Endothelial cell of umbilical vein (primary cell): ENCODE measurements at regions not wholly inside any gene's neighbourhood (a gene's known extent, or its start where the extent isn't known, plus 50 kb on each side); places are given as distances from the start of the nearest gene placed in this dataset.

Source experiments
- BruUV-seq: library from RNA; stranded (reverse); fragments of 400-500 nt; replicated peaks from 2 replicates; lab custom pipeline; 2021; lab: Mats Ljungman, UMichigan
- CTCF ChIA-PET: fragments of 300-600, 350-600 bp; sonication (Branson Sonifier 250); formaldehyde crosslinking; loops from one replicate; lab custom pipeline; 2021; ENCODE audit warnings: antibody characterized with exemption, inconsistent platforms; lab: Charles Lee
- POLR2A ChIA-PET: fragments of 300-600, 350-600 bp; sonication (Branson Sonifier 250); formaldehyde crosslinking; loops from one replicate; lab custom pipeline; 2021; ENCODE audit warnings: antibody characterized with exemption, inconsistent platforms; lab: Charles Lee
- DNase-seq: peaks from one replicate; pipeline ENCODE4 v3.0.0-alpha.2; 2011; ENCODE audit warnings: low read depth, low spot score
- FAIRE-seq: peaks from 2 replicates; lab custom pipeline; 2011; peaks lifted over from hg19 to GRCh38; lab: Jason Lieb, UNC
- H2AFZ ChIP-seq: 2 replicates; pipeline ENCODE4 v1.6.0; 2012; ENCODE audit warnings: low read depth, low read length, control low read depth, inconsistent platforms
- H3K27ac ChIP-seq: 2 replicates; pipeline ENCODE4 v1.5.1; 2011; ENCODE audit warnings: low read depth, mild to moderate bottlenecking, control low read depth, low read length, moderate library complexity; ENCODE audit not compliant: insufficient read depth
- H3K27me3 ChIP-seq, 2 experiments: 2 replicates each; pipeline versions ENCODE4 v1.6.0 to v1.6.1; 2011; ENCODE audit warnings: low read length in 2 of 2, mixed read lengths in 1 of 2; ENCODE audit not compliant: control insufficient read depth in 2 of 2, insufficient read depth in 2 of 2
- H3K36me3 ChIP-seq, 2 experiments: 2 replicates in 1 of 2; 3 replicates in 1 of 2; pipeline ENCODE4 v1.5.1; 2011; ENCODE audit warnings: low read length in 2 of 2, mild to moderate bottlenecking in 1 of 2, moderate library complexity in 1 of 2; ENCODE audit not compliant: control insufficient read depth in 2 of 2, insufficient read depth in 2 of 2; ENCODE audit errors: extremely low read depth in 1 of 2
- H3K4me1 ChIP-seq: 3 replicates; pipeline ENCODE4 v1.5.1; 2011; ENCODE audit warnings: mild to moderate bottlenecking, low read length; ENCODE audit not compliant: control insufficient read depth, insufficient read depth; ENCODE audit errors: extremely low read depth
- H3K4me2 ChIP-seq: 2 replicates; pipeline ENCODE4 v1.6.1; 2011; ENCODE audit warnings: low read length, control low read depth, mixed read lengths; ENCODE audit not compliant: insufficient read depth
- H3K4me3 ChIP-seq, 3 experiments: fragments of 200-600 bp in 1 of 3; sonication (generic), shearing (Covaris generic) in 1 of 3; replicated peaks in 1 of 3; 2 replicates each; pipeline ENCODE4 v1.5.1; 2011 to 2016; ENCODE audit warnings: control low read depth in 3 of 3, low read length in 3 of 3, mild to moderate bottlenecking in 2 of 3, inconsistent platforms in 1 of 3, low read depth in 1 of 3, moderate library complexity in 1 of 3; ENCODE audit not compliant: insufficient read depth in 1 of 3
- H3K79me2 ChIP-seq: 2 replicates; pipeline ENCODE4 v1.6.0; 2012; ENCODE audit warnings: low read length, inconsistent platforms; ENCODE audit not compliant: control insufficient read depth, insufficient read depth
- H3K9ac ChIP-seq: replicated peaks from 2 replicates; pipeline ENCODE3; 2011; ENCODE audit warnings: low read length, control low read depth; ENCODE audit not compliant: insufficient read depth; ENCODE audit errors: extremely low read depth
- H3K9me1 ChIP-seq: replicated peaks from 3 replicates; pipeline ENCODE4 v1.6.0; 2011; ENCODE audit warnings: mild to moderate bottlenecking, low read length; ENCODE audit not compliant: control insufficient read depth, insufficient read depth; ENCODE audit errors: extremely low read depth
- H3K9me3 ChIP-seq: replicated peaks from 2 replicates; pipeline ENCODE4 v1.5.1; 2012; ENCODE audit warnings: low read length, inconsistent platforms; ENCODE audit not compliant: control insufficient read depth, insufficient read depth
- H4K20me1 ChIP-seq: replicated peaks from 2 replicates; pipeline ENCODE3; 2011; ENCODE audit warnings: mild to moderate bottlenecking, low read length; ENCODE audit not compliant: control insufficient read depth, insufficient read depth; ENCODE audit errors: extremely low read depth
- CTCF ChIP-seq, 2 donors: IDR thresholded peaks; 1 replicate in 1 of 2; 2 replicates in 1 of 2; pipeline ENCODE4 v1.5.1; 2011; ENCODE audit warnings: low read length in 2 of 2, mild to moderate bottlenecking in 2 of 2, moderate library complexity in 2 of 2, control low read depth in 1 of 2, inconsistent platforms in 1 of 2, low read depth in 1 of 2; ENCODE audit not compliant: insufficient read depth in 1 of 2; ENCODE audit errors: extremely low read depth in 1 of 2
- EZH2 ChIP-seq: IDR thresholded peaks from 2 replicates; pipeline ENCODE4 v1.6.1; 2012; ENCODE audit warnings: borderline replicate concordance, low read depth, mild to moderate bottlenecking, moderate library complexity, low read length, inconsistent platforms; ENCODE audit not compliant: severe bottlenecking
- FOS ChIP-seq: IDR thresholded peaks from 2 replicates; pipeline ENCODE4 v1.6.1; 2011; ENCODE audit warnings: mild to moderate bottlenecking, low read length, moderate library complexity, borderline replicate concordance; ENCODE audit not compliant: insufficient read depth
- GATA2 ChIP-seq: IDR thresholded peaks from 2 replicates; pipeline ENCODE4 v1.7.0; 2011; ENCODE audit warnings: low read depth, mild to moderate bottlenecking, moderate library complexity, mixed read lengths, low read length; ENCODE audit not compliant: insufficient read length, insufficient read depth
- JUN ChIP-seq: IDR thresholded peaks from 2 replicates; pipeline ENCODE4 v1.6.1; 2011; ENCODE audit warnings: borderline replicate concordance, low read depth; ENCODE audit not compliant: insufficient read length, insufficient read depth
- MAX ChIP-seq: IDR thresholded peaks from 2 replicates; pipeline ENCODE4 v1.6.1; 2011; ENCODE audit not compliant: insufficient read depth, insufficient read length
- MYC ChIP-seq: IDR thresholded peaks from one replicate; pipeline ENCODE4 v1.6.1; 2011; ENCODE audit warnings: mild to moderate bottlenecking, low read depth, low read length
- POLR2A ChIP-seq: IDR thresholded peaks from 2 replicates; pipeline ENCODE4 v1.6.1; 2012; ENCODE audit warnings: low read depth, mild to moderate bottlenecking, control low read depth, low read length
- POLR2AphosphoS5 ChIP-seq: IDR thresholded peaks from 2 replicates; pipeline ENCODE4 v1.6.1; 2012; ENCODE audit warnings: low read depth, mild to moderate bottlenecking, control low read depth, low read length, moderate library complexity; ENCODE audit not compliant: insufficient read depth
- dilution Hi-C: fragments of 300-500 bp; cut with MboI; formaldehyde crosslinking; loops from one replicate; pipeline ENCODE4 v1.15.0; 2019; ENCODE audit warnings: low sequenced_read_pairs; ENCODE audit not compliant: extremely low pct_ligation_motif_present
- intact Hi-C: fragments of 100-400 bp; cut with micrococcal nuclease; formaldehyde crosslinking; loops from one replicate; pipeline ENCODE4 v1.10.0; 2022

- H3K36me3 ChIP-seq = peaks cover 0 to 4% of the 10 kb centered on the region in 2 experiments
- intact Hi-C loops (no loop called here), dilution Hi-C loops (no loop called here)
- ChIA-PET CTCF (interaction anchor here (1.0 to 1.6 kb wide), 2 partner anchors 11 to 506 kb away, joined by 4 to 7 read pairs; no protein-coding TSS in a partner anchor), POLR2A (no interaction called here)
- no peaks in the 10 kb centered on the region for H3K27me3 ChIP-seq
- no peak overlapping the region for H3K4me2 ChIP-seq
- H3K9me3 ChIP-seq = no peaks in the 10 kb centered on the region
- no peak overlapping the region for H2AFZ ChIP-seq
- peaks cover 70% of the 10 kb centered on the region for H3K4me1 ChIP-seq
- peaks cover 20% of the 10 kb centered on the region for H4K20me1 ChIP-seq
- no peak overlapping the region for H3K9ac ChIP-seq
- H3K9me1 ChIP-seq = no peaks in the 10 kb centered on the region
- BruUV-seq = no TSS peak
- no peak overlapping the region for H3K27ac ChIP-seq
- peaks cover 97% of the 10 kb centered on the region for H3K79me2 ChIP-seq
- no peak for FAIRE-seq
- H3K4me3 ChIP-seq = no peak overlapping the region
- TF ChIP-seq FOS (no peak), POLR2AphosphoS5 (no peak), CTCF (IDR thresholded peaks at IDR 0.05; ENCODE audit: extremely low read depth in 1 of 2, insufficient read depth in 1 of 2, low read depth in 1 of 2, low read length in 2 of 2) (no peak), POLR2A (no peak), MAX (no peak), GATA2 (no peak), EZH2 (no peak), JUN (no peak), MYC (no peak)
- DNase-seq = no peak
Observed at GRCh38 chr1:198917226-198917625, 278.4 kb downstream of the PTPRC start.
